ENCODE measurements at regions not wholly inside any gene's neighbourhood (a gene's known extent, or its start where the extent isn't known, plus 50 kb on each side); places are given as distances from the start of the nearest gene placed in this dataset.

GRCh38 chr10:4698075-4698474 is 127.9 kb upstream of the AKR1E2 start:
- H3K4me3 ChIP-seq (ENCODE audit: low read depth in 1 of 3, low read length in 3 of 3) = no peak overlapping the region
- WGBS = 65% methylated on average over 1 of the region's 1 CpG
- TF ChIP-seq FOXA2 (IDR thresholded peaks at IDR 0.05) = no peak
- no peak for TF ChIP-seq ZBTB33 (IDR thresholded peaks at IDR 0.05)
- TF ChIP-seq RAD21 (IDR thresholded peaks at IDR 0.05) = no peak
- no peak for TF ChIP-seq JUND (IDR thresholded peaks at IDR 0.05)
- TF ChIP-seq GABPA (IDR thresholded peaks at IDR 0.05 in 1 of 2, conservative IDR thresholded peaks at IDR 0.05 in 1 of 2) = no peak
- TF ChIP-seq YY1 (IDR thresholded peaks at IDR 0.05) = no peak
- no peak for TF ChIP-seq HNF4A (conservative IDR thresholded peaks at IDR 0.05)
- H3K9ac ChIP-seq (ENCODE audit: low read depth in 1 of 2, low read length in 2 of 2) = no peak overlapping the region
- no peak for DNase-seq (ENCODE audit: low spot score)
- no peaks in the 10 kb centered on the region for H3K4me1 ChIP-seq (ENCODE audit: control insufficient read depth in 4 of 4, insufficient read depth in 4 of 4, low read length in 3 of 4)
- H3K36me3 ChIP-seq (ENCODE audit: control insufficient read depth in 4 of 4, insufficient read depth in 3 of 4, low read depth in 1 of 4, low read length in 3 of 4) = no peaks in the 10 kb centered on the region
- no peaks in the 10 kb centered on the region for H3K27me3 ChIP-seq (ENCODE audit: control insufficient read depth in 4 of 4, insufficient read depth in 4 of 4, low read length in 3 of 4)
- no peak overlapping the region for H3K27ac ChIP-seq (ENCODE audit: low read depth in 1 of 2, low read length in 2 of 2)
- H3K9me3 ChIP-seq (ENCODE audit: control insufficient read depth in 4 of 4, low read length in 3 of 4) = no peaks in the 10 kb centered on the region

- Histone ChIP-seq H3K9ac (ENCODE audit: low read depth in 1 of 2, low read length in 2 of 2) (no peak overlapping the region), H3K9me3 (ENCODE audit: control insufficient read depth in 4 of 4, low read length in 3 of 4) (no peaks in the 10 kb centered on the region), H3K36me3 (ENCODE audit: control insufficient read depth in 4 of 4, insufficient read depth in 3 of 4, low read depth in 1 of 4, low read length in 3 of 4) (no peaks in the 10 kb centered on the region), H3K4me3 (ENCODE audit: low read depth in 1 of 3, low read length in 3 of 3) (no peak overlapping the region), H3K27ac (ENCODE audit: low read depth in 1 of 2, low read length in 2 of 2) (no peak overlapping the region), H3K27me3 (ENCODE audit: control insufficient read depth in 4 of 4, insufficient read depth in 4 of 4, low read length in 3 of 4) (no peaks in the 10 kb centered on the region), H3K4me1 (ENCODE audit: control insufficient read depth in 4 of 4, insufficient read depth in 4 of 4, low read length in 3 of 4) (no peaks in the 10 kb centered on the region)
- no peak for DNase-seq (ENCODE audit: low spot score)
- 82% methylated on average over 3 of the region's 3 CpGs for WGBS
- TF ChIP-seq SP1 (IDR thresholded peaks at IDR 0.05) = no peak
Observed at GRCh38 chr10:4696186-4696585, 129.8 kb upstream of the AKR1E2 start.

- H3K27ac ChIP-seq (ENCODE audit: low read depth in 1 of 2, low read length in 2 of 2) = no peak overlapping the region
- no peaks in the 10 kb centered on the region for H3K4me1 ChIP-seq (ENCODE audit: control insufficient read depth in 4 of 4, insufficient read depth in 4 of 4, low read length in 3 of 4)
- WGBS = 87% methylated on average over 4 of the region's 4 CpGs
- H3K9me3 ChIP-seq (ENCODE audit: control insufficient read depth in 4 of 4, low read length in 3 of 4) = no peaks in the 10 kb centered on the region
- no peak for TF ChIP-seq SP1 (IDR thresholded peaks at IDR 0.05)
- no peak for TF ChIP-seq HNF4A (conservative IDR thresholded peaks at IDR 0.05)
- TF ChIP-seq FOXA1 (IDR thresholded peaks at IDR 0.05) = no peak
- TF ChIP-seq RXRA (IDR thresholded peaks at IDR 0.05) = no peak
- TF ChIP-seq ATF3 (IDR thresholded peaks at IDR 0.05) = no peak
- no peak overlapping the region for H3K9ac ChIP-seq (ENCODE audit: low read depth in 1 of 2, low read length in 2 of 2)
- no peak overlapping the region for H3K4me3 ChIP-seq (ENCODE audit: low read depth in 1 of 3, low read length in 3 of 3)
- no peaks in the 10 kb centered on the region for H3K36me3 ChIP-seq (ENCODE audit: control insufficient read depth in 4 of 4, insufficient read depth in 3 of 4, low read depth in 1 of 4, low read length in 3 of 4)
- no peak for DNase-seq (ENCODE audit: low spot score)
- H3K27me3 ChIP-seq (ENCODE audit: control insufficient read depth in 4 of 4, insufficient read depth in 4 of 4, low read length in 3 of 4) = no peaks in the 10 kb centered on the region
Observed at GRCh38 chr10:4693967-4694366, 132.0 kb upstream of the AKR1E2 start.

GRCh38 chr10:4692206-4692605 is 133.8 kb upstream of the AKR1E2 start:
- Histone ChIP-seq H3K9me3 (ENCODE audit: control insufficient read depth in 4 of 4, low read length in 3 of 4) (no peaks in the 10 kb centered on the region), H3K4me1 (ENCODE audit: control insufficient read depth in 4 of 4, insufficient read depth in 4 of 4, low read length in 3 of 4) (no peaks in the 10 kb centered on the region), H3K36me3 (ENCODE audit: control insufficient read depth in 4 of 4, insufficient read depth in 3 of 4, low read depth in 1 of 4, low read length in 3 of 4) (no peaks in the 10 kb centered on the region), H3K27ac (ENCODE audit: low read depth in 1 of 2, low read length in 2 of 2) (no peak overlapping the region), H3K9ac (ENCODE audit: low read depth in 1 of 2, low read length in 2 of 2) (no peak overlapping the region), H3K4me3 (ENCODE audit: low read depth in 1 of 3, low read length in 3 of 3) (no peak overlapping the region), H3K27me3 (ENCODE audit: control insufficient read depth in 4 of 4, insufficient read depth in 4 of 4, low read length in 3 of 4) (peaks cover 0 to 3% (median 0%) of the 10 kb centered on the region in 4 donors)
- DNase-seq (ENCODE audit: low spot score) = no peak
- WGBS = 97% methylated on average over 2 of the region's 2 CpGs
- TF ChIP-seq ATF3 (IDR thresholded peaks at IDR 0.05) (no peak), HNF4A (conservative IDR thresholded peaks at IDR 0.05) (no peak), JUND (IDR thresholded peaks at IDR 0.05) (no peak), GABPA (IDR thresholded peaks at IDR 0.05 in 1 of 2, conservative IDR thresholded peaks at IDR 0.05 in 1 of 2) (no peak), FOXA2 (IDR thresholded peaks at IDR 0.05) (no peak), CTCF (IDR thresholded peaks at IDR 0.05; ENCODE audit: low read depth, low read length, missing input control) (no peak), SP1 (IDR thresholded peaks at IDR 0.05) (no peak), FOXA1 (IDR thresholded peaks at IDR 0.05) (no peak), RXRA (IDR thresholded peaks at IDR 0.05) (no peak), REST (IDR thresholded peaks at IDR 0.05) (no peak)

Measured in liver (tissue), 8 donors.